Dermis blood vessel endothelial cell (primary cell): ENCODE measurements at regions not wholly inside any gene's neighbourhood (a gene's known extent, or its start where the extent isn't known, plus 50 kb on each side); places are given as distances from the start of the nearest gene placed in this dataset.

Experiments used
- DNase-seq: peaks from one replicate; pipeline ENCODE4 v3.0.0; 2010

GRCh38 chr10:125397608-125398007, 237.2 kb upstream of the CTBP2 start:
- DNase-seq = no peak

DNA sequence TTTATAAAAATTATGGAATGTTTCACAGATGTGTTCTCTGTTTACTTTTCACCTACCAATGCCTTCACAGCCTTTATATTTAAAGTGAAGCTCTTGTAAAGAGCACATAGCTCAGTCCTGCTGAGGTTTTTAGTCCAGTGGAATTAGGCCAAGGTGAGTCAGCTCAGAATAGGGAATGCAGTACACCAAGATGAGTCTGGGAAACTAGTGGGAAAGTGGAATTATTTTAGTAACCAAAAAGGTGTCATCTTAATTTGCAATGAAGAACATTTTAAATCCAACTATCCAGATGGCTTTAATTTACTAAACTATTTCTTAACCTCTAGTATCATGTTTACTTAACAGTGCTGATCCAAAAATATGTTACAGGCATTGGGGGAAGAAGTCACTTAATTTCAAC, 236.3 kb upstream of the CTBP2 start:
- DNase-seq = no peak

DNA sequence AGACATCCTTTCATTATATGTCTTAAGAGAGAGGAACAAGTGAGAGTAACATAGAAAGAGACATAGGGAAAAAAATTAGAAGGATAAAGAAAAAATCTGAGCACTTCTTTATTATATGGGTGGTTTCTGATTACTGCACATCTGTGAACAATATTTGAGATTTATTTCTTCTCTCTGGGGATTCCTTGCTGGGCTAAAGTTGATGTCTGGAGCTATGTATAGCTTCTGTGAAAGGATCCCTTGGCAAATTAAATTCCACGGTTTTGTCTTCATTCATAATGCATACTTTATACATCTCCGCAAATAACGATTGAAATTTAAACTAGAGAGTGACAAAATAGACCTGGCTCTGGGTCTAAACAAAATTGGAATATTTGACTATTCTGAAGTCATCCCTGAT, 232.2 kb upstream of the CTBP2 start:
- DNase-seq = no peak

GRCh38 chr10:125392154-125392553, 231.8 kb upstream of the CTBP2 start:
- no peak for DNase-seq

- DNase-seq = no peak
Measured at GRCh38 chr10:125389648-125390047, 229.3 kb upstream of the CTBP2 start.

DNA sequence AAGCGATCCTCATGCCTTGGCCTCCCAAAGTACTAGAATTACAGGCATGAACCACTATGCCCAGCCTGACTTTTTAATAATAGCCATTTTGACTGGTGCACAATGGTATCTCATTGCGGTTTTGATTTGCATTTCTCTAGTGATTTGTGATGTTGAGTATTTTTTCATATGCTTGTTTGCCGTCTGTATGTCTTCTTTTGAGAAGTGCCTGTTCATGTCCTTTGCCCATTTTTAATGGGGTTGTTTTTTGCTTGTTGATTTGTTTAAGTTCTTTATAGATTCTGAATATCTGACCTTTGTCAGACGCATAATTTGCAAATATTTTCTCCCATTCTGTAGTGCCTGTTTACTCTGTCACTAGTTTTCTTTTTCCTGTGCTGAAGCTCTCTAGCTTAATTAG, 219.2 kb upstream of the CTBP2 start:
- no peak for DNase-seq

DNA sequence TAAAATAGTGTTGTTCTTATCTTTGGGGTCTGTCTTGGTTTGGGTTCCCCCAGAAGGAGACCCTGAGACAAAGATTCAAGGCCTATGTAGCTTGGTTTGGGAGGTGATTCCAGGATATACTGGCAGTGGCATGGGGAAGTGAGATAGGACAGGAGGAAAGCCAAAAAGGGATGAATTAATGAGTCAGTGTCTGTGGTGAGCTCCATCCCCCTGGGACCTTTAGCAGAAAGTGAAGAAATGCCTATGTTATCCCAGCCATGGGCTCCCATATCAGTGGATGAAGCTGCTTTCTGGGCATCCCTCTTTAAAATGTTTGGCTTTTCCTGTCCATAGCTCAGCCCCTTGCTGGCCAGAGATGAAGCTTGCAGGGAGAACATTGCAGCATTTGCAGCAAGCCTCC, 217.0 kb upstream of the CTBP2 start:
- no peak for DNase-seq

GRCh38 chr10:125375210-125375609, 214.8 kb upstream of the CTBP2 start:
- no peak for DNase-seq

DNA sequence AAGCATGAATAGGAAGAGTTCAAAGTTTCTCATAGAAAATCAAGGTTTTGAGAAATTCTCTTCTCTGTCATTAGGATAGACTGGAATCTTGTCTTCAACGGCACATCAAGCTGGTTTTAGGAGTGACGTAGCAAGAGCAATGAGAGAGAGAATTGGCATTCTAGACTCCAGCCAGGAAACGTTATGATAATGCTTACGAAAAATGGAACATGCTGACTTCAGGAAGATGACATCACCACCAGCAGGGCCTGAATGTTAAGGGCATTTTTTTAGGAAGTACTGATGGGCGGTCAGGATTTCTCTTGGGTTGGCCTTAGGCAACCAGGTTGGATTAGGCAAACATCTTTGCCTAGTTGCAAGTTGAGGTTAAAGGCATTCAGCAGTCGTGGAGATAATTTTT, 213.2 kb upstream of the CTBP2 start:
- peak; percentile 4 for DNase-seq

DNA sequence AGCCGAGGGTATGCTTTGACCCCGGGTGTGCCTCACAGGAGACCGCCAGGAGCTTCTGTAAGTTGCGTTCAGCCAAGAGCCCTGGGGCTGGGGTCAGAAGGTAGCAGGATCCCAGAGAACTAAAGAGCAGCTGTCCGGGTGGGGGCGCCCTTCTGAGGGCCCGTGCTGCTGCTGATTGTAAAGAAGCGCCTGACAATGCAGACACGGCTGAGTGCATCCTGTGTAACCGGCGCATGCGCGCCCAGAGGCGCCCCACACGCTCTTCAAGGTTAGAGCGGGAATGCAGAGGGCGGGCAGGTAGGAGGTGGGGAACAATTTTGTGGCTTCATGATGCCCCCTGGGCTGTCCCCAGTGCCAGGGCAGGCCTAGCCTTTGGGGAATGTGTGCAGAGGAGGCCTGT, 210.2 kb upstream of the CTBP2 start:
- DNase-seq = no peak

DNA sequence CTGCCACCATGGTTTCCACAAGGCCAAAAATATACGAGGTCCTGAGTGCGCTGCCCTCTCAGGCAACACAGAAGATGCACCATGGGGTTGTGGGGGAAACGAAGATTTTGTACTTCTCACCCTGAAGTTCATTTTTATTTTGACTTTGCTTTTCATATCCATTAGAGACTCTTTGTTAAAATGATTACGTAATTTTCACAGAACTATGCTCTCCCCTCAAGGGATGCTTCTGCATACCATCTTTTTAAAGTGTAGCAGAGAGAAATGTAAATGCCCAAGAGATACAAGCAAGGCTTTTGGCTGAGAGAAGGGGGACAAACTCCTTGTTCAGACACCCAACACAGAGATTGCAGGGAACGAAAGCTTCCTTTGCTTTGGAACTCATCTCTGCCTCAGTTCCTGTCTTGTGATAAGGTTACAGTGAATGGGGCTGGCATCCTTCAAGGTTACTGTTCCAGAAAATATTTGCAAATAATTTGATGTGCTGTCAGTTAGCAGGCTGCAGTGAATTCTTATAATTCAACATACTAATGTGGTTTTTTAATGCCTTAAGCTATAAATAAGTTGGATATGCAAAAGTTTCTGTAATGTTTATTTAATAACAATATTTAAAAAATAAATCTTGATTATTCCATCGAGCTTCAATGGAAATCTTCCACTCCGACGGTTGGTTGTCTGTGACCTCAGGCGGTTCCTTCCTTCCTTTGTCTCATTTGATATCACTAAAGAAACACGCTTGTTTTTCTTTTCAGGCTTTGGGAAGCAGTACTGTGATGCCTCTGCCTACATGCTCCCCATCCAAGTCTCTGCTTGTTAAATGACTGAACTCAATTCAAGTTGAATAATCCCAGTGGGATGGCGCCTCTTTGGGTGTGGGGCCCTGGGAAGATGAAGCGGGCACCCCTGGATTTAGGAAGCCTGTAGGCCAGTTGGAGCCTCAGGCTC, 209.3 kb upstream of the CTBP2 start:
- peak; percentile 2 for DNase-seq

DNA sequence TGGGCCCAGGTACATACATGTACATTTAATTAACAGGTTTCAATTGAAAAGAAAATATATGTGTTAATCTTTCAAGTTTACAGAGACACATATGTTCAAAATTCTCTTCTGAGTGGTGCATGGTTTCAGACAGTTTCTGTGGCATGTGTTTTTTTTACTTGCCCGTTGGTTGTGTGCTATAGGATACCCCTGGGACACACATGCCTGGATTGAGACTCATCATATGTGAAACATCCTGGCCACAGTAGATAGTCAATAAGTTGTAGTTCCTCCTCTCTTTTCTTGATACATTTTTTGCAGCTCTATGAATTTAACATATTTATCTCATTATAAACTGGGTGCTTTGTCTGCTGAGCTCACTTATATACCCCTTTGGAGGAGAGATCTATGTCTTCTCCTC, 207.8 kb upstream of the CTBP2 start:
- no peak for DNase-seq

- no peak for DNase-seq
Measured at GRCh38 chr10:125363791-125364190, 203.4 kb upstream of the CTBP2 start.

DNA sequence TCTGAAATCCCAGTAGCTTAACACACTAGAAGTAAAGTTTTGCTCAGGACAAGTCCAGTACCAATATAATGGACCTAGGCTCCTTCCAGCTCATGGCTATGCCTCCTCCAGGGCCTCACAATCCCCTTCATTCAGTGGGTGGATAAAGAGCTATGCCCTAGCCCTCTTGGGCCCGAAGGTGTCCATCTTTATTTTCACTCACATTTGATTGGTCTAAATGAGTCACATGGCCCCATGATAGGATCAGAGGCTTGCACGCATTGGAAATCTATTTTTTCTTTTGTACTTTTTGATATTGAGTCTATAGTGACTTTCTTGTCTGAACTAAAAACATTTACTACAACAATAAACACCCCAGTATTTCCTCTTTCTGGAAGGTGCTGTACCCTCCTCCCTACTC, 202.6 kb upstream of the CTBP2 start:
- no peak for DNase-seq

- DNase-seq = no peak
Measured at GRCh38 chr10:125359401-125359800, 199.0 kb upstream of the CTBP2 start.

DNA sequence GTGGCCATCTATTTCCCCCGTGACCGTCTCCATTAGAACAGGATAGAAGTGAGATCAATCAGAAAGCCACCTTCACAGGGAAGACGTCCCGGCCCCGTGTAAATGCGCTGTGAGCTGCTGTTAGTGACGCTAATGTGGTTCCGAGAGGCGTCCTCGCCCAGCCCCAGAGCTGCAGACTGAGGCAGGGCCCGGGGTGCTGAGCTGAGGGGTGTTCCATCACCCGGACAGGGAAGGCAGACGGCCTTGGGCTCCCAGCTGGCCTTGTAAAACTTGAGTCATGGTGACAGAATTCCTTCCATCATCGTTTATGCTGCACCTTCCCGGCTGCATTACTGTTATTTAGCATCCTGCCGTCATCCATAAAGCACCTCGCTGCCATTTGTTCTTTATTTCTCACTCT, 195.3 kb upstream of the CTBP2 start:
- no peak for DNase-seq

DNA sequence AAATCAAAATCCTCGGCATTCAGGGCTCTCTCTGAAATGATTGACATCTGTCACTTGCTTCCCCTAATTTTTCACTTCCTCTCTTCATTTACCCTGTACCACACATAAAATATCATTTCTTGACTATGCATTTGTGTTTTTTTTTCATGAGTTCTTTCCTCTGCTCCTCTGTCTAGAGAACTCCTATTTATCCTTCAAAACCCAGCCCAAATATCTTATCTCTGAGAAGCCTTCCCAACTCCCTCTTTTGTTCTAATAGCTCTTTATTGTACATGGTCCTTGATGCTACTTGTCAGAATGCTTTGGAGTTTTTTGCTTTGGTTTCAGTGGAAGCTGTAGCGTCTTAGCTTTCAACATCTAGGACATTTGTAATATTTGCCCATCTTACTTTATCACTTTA, 190.2 kb upstream of the CTBP2 start:
- no peak for DNase-seq

DNA sequence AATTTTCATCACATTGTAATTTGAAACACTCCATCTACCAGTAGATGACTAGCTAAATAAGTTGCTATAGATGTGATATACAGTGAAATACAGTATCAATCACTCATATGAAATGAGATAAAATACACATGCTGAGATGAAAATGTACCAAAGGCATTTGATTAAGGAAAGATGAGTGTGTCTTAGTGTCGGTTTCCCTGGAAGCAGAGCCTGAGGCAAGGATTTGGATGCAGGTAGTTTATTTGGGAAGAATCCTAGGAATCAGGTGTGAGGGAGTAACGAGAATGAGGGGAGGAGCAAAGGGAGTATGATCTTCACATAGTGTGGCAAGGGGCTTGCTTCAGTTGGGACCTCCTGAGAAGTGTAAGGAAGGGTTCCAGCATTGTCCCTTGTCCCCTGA, 188.2 kb upstream of the CTBP2 start:
- no peak for DNase-seq

GRCh38 chr10:125344573-125345171, 184.3 kb upstream of the CTBP2 start:
- no peak for DNase-seq

DNA sequence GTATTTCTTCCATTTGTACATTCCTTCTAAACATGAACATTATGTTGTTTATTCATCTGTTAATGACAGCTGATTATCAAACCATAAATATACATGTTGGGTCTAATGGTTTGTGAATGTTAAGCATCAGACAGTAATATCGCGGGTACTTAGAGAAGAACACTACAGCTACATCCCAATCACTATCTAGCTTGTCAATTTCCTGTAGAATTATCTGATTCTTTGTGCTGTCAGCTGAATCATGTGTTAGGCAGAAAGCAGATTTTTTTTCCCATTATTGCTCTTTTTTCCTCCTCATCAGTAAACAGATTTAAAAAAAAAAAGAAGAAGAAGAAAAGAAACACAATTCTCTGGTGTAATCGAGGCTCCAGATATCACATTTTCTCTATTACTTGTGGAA, 183.6 kb upstream of the CTBP2 start:
- DNase-seq = no peak

GRCh38 chr10:125343118-125343925, 183.0 kb upstream of the CTBP2 start:
- DNase-seq = peak; percentile 66

DNA sequence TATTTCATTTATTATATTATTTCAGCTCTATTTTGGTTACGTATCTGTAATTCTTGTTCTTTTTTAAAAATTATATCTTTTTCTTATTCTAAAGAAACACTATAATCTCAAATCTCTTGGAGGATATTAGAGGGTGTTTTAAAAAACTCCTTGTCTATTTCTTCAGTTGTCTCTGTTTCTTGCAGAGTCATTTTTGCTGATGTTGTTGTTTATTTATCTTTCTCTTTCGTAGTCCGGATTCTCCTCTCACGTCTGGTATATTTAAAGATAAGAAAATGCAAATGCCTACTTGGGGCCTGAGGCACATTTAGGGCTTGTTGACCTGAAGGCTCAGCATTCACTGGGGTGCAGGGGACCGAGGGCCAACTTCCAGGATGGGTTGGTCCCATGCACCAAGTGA, 181.2 kb upstream of the CTBP2 start:
- DNase-seq = no peak

GRCh38 chr10:125340903-125341302, 180.5 kb upstream of the CTBP2 start:
- no peak for DNase-seq

DNA sequence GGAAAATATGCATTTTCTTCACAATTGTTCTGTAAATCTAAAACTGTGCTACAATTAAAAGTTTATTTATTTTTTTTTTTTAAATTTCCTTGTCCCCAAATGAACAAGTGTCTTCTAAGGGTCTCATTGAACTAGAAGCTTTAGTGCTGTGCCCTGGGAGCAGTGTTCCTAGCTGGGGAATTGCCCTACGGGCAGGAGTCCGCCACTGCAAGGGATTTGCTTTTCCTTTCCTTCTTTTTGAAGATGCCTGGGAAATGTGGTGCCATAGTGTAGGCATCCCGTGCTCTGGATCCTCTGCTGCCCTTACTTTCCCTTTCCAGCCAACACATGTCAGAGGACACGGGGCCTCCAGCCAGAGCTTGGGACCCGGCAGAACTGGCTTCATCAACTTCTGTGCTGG, 177.1 kb upstream of the CTBP2 start:
- DNase-seq = no peak
